NOMO-1 treated with dmso at 0.1 percent for 144 hours (cell line): ENCODE measurements at regions not wholly inside any gene's neighbourhood (a gene's known extent, or its start where the extent isn't known, plus 50 kb on each side); places are given as distances from the start of the nearest gene placed in this dataset.

ENCODE experiments used
- DNase-seq: peaks from one replicate; lab custom pipeline; 2025; ENCODE audit not compliant: unreplicated experiment; lab: John Stamatoyannopoulos, UW

GRCh38 chr7:156000601-156001396, 188.5 kb upstream of the SHH start:
- no peak for DNase-seq

DNA sequence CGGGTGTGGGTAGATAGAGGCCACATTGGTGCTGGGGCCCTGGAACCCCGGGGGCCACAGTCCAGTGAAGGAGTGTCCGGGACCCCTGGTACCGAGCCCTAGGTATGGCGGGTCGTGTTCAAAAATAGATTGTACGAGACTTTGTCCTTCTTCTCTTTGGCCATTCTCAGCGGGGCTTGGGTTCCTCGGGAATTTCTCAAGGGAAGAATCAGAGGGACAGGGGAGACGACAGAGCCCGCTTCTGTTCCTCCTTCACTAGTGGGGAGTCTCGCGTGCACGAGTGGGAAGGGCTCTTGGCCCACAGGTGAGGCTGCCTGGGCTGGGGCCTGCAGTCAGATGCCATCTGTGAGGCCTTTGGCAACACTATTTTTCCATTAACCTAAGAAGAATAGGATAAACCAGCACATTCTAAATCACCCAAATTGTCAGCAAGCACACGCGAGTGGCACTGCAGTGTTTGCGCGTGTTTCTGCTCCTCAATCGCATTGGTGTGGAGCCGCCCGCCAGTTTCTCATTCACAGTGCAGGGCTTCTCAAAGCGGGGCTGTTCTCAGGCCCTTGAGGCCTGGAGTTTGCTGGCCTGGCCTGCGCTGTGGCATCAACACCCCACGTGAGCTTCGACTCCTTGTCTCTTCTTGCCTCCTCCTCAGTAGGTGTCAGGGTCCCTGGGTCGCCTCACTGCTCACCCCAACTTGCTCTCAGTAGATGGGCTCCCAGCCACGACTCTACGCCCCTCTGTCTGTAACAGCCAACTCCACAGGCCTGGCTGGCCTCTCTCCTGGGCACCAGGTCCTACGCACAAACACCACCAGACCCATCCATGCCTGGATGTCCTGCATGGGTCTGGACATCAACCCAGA, 187.6 kb upstream of the SHH start:
- no peak for DNase-seq

DNA sequence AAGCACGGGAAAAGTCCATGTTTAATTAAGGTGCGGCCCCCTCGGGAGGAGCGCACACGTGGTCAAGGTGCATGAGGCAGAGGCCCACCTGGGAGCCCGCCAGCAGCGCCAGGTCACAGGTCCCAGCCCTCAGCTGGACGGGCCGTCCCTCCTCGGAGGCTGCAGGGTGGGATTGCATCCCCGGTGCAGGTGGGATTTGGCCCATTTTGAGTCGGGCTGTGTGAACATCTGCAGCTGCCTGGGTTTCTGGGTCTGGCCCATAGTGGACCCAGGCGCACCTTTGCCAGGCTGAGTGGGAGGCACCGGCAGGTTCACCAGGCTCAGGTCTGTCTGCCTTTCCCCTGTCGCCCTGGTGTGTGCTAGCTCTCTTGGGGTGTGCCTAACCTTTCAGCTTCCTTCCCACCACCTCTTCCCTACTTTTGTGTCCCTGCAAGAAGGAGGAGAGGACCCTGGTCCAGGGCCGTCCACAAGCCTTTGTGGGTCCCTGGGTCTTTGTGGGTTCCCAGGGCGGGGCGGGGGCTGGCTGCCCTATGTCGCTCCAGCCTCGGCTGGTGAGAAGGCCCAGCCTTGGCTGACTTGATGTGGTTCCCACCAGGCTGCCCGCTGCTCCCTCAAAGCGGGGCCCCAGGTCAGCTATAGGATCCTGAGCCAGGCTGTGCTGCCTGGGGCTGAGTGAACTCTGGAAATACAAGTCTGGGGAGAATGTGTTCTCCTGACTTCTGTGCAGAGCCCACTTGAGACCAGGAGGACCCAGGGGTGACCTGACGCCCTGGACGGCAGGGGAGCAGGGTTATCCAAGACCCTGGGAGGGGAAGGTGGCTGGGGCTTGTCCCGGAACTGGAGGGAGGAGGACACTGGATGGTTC, 186.7 kb upstream of the SHH start:
- DNase-seq, result no peak

DNA sequence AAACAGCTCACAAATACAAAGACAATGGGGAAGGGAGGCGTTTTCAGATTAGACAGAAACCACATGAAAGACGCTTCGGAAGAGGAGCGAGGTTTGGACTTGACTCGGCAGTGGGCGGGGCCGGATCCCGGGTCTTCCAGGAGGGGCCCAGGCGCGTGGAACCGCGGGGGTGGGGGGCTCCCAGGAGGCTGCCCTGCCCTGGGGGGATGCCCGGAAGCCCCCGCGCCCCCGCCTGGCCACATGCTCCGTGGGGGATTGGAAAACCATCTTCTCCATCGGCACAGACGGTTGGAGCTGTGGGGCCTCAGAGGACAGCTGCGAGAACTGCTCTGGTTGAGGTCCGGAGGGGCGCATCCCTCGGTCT, 186.0 kb upstream of the SHH start:
- DNase-seq, result no peak

- DNase-seq, result no peak
Observed at GRCh38 chr7:155997431-155998327, 185.4 kb upstream of the SHH start.

GRCh38 chr7:155996718-155997280, 184.5 kb upstream of the SHH start:
- DNase-seq, result no peak

DNA sequence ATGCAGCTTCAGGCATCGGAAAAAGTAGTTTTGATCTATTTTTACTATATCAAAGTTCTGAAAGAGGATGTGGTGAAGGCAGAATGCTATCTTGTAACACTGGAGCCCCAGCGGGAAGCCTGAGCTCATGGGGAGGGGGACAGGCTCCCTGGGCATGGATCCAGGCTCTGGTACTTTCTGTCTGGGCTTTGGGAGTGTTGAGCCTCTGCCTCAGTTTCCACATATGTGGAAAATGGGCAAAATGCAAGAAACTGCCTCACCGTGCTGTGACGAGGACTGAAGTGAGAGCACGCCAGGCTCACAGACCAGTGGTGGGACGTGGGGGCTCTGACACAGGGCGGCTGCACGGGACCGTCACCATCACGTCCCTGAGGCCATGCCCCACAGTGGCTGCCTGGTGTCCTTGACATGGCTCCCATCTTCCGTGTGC, 182.9 kb upstream of the SHH start:
- peak; percentile 53 for DNase-seq

DNA sequence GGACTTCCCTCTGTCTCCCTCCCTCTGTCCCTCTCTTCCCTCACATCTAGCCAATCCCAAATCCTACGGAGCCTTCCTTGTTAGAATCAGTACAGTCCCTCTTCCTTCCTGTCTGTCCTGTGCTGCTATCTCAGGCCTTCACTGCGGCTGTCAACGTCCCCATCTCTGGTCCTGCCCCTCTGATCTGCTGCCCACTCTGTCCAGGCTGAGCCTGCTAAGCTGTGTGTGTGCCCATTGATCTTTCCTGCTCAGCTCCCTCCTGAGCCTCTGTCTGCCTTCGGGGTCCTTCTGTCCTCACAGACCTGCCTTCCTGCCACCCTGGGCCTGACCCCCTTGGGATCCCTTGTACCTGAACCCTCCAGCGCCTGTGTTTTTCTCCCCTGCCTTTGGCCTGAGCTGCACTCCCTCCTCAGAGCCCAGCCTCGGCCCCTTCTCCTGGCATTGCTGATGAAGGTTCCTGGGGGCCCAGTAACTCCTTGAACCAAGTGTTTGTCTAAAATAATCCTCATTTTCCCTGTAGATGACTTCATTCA, 182.1 kb upstream of the SHH start:
- DNase-seq, result no peak

GRCh38 chr7:155993420-155994278, 181.4 kb upstream of the SHH start:
- DNase-seq, result no peak

- DNase-seq, result no peak
Observed at GRCh38 chr7:155992974-155993373, 180.7 kb upstream of the SHH start.

DNA sequence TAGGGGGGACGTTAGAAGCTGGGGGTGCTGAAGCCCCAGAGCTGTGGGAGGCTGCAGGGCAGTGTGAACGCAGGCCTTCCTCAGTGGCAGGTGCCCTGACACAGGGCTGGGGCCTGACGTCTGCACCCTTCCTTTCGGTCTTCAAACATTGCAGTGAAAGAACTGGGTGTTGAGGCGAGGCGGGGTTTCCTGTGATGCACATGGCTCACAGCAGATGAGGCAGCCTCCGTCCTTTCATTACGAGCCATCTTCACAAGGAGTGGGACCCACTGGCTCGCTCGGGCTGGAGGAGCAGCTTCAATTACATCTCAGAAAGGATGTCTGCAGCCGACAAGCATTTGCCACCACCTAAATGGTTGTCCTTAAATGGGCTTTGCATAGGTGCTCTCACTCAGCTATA, 180.3 kb upstream of the SHH start:
- no peak for DNase-seq

DNA sequence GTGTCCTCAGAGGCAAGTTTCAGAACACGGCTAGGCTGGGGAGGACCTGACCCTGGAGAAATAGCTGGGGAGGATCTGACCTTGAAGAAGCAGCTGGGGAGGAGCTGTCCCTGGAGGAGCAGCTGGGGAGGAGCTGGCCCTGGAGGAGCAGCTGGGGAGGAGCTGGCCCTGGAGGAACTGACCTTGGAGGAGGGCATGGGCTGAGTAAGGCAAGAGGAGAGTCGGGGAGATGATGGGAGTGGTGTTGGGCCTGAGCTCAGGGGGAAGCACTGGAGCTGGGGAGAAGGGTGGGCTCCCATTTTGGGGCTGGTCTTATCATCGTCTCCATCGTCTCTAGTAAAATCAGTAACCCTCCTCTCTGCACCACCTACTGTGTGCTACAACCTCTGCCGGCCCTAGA, 179.8 kb upstream of the SHH start:
- no peak for DNase-seq

- no peak for DNase-seq
Observed at GRCh38 chr7:155991470-155991869, 179.2 kb upstream of the SHH start.

DNA sequence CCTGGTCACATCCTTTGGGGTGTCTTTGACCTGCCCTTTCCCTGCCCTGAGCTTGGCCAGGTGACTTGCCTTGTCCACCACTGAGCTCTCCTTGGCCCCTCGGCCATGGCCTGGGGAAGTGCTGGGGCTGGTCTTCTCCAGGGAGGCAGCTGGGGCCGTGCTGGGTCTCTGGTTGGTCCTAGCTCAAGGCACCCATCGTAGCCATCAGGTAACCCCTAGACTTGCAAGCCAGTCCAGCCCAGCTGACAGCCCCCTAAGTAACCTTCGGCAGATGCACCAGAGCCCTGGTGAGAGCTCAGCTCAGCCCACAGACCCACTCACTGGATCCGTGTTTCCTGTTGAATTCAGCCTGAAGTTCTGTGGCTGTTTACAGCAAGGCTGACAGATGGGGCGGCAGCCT, 176.2 kb upstream of the SHH start:
- DNase-seq, result no peak

GRCh38 chr7:155987681-155988235, 175.5 kb upstream of the SHH start:
- no peak for DNase-seq

- no peak for DNase-seq
Observed at GRCh38 chr7:155986497-155987160, 174.4 kb upstream of the SHH start.

DNA sequence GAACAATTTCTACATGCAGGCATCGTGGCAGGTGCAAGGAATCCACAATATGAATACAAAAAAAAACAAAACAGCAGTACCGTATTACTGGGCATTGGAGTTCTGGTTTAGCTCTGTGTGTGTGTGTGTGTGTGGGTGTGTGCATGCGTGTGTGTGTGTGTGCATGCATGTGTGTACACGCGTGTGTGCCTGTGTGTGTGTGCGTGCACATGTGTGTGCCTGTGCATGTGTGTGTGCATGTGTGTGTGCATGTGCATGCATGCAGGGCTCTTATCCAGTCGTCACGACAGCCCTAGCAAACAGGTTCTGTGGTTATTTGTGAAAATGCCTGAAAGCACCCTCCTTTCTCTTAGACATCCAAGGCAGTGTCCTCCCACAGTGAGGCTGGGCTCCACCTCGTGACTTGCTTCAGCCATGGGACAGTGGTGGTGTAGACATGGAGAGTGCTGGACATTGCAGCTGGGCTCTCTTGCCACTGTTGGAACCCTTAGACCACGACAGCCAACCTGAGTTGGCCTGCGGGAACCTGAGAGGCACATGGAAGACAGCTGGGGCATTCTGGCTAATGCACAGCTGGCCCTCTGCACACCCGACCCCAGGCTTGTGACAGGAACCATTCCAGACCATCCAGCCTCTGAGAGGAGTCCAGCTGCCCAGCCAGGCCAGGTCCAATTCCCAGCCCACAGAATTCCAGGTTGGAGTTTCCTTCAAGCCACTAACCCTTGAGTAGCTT, 173.4 kb upstream of the SHH start:
- DNase-seq, result no peak
